ENCODE measurements at regions not wholly inside any gene's neighbourhood (a gene's known extent, or its start where the extent isn't known, plus 50 kb on each side); places are given as distances from the start of the nearest gene placed in this dataset.

DNA sequence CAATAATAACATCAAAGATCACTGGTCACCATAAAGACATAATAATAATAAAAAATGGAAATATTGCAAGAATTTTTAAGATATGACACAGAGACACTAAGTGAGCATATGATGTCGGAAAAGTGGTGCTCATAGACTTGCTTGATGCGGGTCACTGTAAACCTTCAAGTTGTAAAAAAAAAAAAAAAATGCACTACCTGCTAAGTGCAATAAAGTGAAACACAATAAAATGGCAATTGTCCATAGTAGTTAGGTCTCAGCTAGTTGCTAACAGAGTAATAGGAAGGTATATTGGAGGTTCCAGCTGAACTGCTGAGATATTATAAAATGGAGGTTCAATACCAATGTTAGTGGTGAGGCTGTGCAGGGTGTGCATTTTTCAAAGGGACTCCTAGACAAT, 146.6 kb upstream of the MRPS22 start:
- intact Hi-C loops (cut with micrococcal nuclease): no loop called here

DNA sequence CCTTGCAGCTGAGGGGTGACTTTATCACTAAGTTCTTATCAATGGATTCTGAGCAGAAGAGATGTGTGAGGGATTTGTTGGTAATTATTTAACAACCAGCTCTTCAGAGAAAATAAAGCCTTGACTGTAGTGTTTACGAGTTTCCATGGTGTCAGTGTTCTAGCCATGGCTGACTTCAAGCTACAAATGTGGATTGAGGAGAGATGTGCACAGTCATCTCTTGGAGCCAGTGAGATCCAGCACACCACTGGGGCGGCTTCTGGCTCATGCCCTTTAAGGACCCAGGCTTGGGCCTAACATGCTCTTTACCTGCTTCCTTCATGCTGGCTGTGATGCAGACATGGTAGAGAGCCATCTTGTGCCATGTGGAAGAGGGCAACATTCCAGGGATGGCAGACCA, 145.6 kb upstream of the MRPS22 start:
- intact Hi-C loops (cut with micrococcal nuclease): no loop called here

DNA sequence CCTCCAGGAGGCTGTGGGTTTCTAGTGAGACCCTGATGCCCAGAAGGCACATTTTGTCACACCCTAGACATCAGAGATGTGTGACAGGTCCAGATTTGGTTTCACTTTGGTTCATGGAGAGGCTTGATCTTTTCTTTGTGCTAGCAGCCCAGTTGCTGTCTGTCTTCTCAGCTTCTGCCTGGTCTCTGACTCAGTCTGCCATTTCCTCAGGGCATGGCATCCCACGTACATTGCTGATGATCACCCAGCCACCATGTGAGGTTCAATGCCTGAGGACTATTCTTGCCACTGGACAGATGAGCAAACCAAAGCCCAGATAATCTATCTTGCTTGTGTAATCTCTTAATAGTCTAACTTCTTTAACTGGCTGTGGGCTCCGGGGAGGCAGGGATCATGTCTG, 144.9 kb upstream of the MRPS22 start:
- intact Hi-C loops (cut with micrococcal nuclease): no loop called here

DNA sequence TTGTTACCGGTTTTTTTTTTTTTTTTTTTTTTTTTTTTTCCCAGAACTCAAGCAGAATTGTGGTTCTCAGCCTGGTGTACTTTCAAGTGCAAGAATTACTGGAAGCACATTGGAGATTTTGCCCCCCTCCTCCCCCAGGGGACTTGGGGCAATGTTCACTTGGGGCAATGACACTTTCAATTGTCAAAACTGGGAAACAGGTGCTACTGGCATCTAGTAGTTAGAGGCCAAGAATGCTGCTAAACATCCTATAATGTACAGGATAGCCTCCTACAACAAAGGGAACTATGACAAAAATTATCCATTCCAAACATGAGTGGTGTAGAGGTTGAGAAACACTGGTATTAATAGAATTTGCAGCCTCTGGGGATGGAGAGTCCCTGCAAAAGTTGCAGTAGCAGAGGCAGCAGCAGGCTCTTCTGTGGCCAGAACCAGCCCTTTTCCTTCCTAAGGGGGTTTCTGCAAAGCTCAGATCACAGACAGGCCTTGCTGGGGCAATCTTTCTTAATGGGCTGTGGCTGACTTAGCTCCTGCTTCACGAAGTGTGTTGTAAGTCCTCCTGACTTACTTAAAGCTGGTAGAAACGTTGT, 144.3 kb upstream of the MRPS22 start:
- intact Hi-C loops (cut with micrococcal nuclease): loop anchor here (5.0 kb wide), 1 partner anchor 252 kb away; the partner anchor contains the start of genes FOXL2 and FOXL2NB

DNA sequence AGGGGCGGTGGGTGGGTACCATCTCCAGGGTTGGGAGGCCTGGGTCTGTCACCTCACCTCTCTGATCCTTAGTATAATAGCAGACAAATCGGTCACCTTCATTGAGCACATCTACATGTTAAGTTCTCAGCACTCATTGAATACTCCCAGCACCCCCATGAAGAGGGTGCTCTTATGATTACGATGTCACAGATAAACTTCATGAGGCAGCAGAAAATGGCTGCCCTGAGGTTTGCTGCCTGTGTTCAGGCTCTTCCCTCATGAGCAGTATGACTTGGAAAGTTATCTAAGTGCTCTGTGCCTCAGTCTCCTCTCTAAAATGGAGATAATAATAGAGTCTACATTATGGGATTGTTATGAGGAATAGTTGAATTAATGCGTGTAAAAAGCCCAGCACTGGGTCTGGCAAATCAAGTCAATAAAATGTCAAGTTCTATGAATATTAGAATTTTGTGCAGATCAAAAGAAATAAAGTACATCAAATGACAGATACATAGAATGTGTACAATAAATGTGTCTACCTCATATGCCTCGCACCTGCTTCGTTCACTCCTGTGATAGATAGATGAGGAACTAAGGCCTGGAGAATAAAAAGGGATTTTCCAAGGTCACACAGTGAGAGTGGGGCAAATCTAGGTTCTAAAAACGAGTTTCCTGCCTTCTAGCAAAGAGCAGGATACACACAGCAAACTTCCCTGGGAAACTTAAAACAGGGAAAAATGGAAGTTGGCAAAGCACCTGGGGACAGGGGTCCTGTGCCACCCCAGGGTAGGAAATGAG, 142.2 kb upstream of the MRPS22 start:
- intact Hi-C loops (cut with micrococcal nuclease): loop anchor here (1.0 to 5.0 kb wide), 2 partner anchors 89 to 254 kb away; partner anchors contain the start of genes FOXL2 and FOXL2NB

DNA sequence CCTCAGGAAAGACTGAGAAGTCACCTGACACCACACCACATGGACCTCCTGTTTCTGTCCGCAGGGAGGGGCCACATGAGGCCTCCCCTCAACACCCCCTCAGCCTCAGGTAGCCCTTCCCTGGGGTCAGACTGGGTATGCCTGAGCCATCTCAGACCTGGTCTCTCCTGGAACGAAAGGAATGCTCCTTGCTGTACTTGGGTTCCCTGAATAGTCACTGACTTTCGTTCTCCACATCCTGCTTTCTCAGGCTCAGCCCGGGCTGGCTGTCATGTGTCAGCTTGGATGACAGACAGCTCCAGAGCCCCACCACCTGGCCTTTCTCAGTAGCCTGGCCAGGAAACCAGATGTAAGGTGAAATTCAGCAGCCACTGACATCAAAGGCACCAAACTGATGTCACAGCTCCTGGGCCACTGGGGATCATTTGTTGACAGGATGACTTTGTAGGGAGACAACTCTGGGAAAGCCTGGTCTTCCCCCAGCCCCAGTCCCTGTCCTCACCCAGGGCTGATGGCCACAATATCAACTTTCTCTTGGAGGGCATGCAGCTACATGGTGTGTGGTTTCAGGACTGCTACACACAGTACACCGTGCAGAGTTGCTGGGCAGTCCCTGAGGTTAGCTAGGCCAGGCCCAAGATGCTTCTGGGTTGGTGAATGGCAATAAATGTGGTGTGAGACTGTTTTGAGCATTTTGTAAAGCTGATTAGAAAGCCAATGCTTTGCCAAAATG, 141.4 kb upstream of the MRPS22 start:
- intact Hi-C loops (cut with micrococcal nuclease): loop anchor here (1.0 to 5.0 kb wide), 2 partner anchors 90 to 255 kb away; partner anchors contain the start of genes FOXL2 and FOXL2NB

DNA sequence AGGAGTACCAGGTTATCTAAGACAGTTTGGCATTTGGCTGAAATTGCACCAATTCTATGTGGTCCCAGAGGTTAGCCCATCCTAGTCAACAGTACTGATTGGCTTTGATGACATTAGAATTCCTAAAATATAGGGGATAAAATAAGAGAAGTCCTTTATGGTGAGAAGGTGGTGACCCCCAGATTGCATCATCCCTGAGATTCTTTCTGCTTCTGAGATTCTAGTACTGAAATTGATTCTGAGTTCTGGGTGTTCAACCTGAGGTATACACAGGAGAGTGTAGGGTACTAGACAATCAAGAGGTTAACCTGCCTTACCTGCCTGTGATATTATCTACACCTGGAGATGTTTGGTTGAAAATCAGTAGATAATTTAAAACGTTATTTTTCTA, 140.9 kb upstream of the MRPS22 start:
- intact Hi-C loops (cut with micrococcal nuclease): loop anchor here (1.0 to 5.0 kb wide), 2 partner anchors 91 to 256 kb away; partner anchors contain the start of genes FOXL2 and FOXL2NB

DNA sequence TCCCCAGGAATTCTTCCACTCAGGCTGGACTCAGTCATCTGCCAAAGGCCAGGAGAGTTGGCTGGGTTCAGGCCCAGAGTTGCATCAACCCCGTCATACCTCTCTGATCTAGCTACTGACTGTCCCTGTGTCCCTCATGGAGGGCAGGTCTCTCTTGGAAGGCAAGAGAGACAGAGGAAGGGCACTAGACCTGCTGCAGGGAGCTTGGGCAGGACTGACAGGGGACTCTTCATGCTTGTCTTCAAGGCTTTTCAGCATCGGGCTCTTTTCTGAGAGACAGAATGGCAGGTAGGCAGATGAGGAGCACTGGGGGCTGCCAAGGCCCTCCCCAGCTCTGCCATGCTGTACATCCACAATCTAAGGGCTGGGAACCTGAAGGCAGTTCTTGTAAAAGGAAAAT, 140.1 kb upstream of the MRPS22 start:
- intact Hi-C loops (cut with micrococcal nuclease): loop anchor here (5.0 kb wide), 1 partner anchor 256 kb away; the partner anchor contains the start of genes FOXL2 and FOXL2NB

DNA sequence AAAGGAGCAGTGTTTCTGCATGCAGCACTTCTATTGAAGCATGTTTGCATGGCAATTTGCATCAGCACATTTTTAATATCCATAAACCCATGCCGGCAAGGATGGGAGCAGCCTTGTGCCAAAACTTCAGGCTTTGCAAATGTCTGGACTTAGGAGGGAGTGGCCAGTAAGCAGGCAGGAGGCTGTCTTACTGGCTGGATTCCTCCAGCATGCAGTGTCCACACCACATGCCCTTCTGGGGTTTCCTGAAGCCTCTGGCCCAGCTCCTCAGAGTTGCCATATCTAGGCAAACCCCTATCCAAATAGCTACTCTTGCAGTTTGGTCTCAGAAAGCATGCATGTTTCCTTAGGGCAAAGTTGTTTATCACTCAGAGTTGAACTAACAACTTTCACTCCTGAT, 139.1 kb upstream of the MRPS22 start:
- intact Hi-C loops (cut with micrococcal nuclease): loop anchor here (5.0 kb wide), 1 partner anchor 257 kb away; the partner anchor contains the start of genes FOXL2 and FOXL2NB

DNA sequence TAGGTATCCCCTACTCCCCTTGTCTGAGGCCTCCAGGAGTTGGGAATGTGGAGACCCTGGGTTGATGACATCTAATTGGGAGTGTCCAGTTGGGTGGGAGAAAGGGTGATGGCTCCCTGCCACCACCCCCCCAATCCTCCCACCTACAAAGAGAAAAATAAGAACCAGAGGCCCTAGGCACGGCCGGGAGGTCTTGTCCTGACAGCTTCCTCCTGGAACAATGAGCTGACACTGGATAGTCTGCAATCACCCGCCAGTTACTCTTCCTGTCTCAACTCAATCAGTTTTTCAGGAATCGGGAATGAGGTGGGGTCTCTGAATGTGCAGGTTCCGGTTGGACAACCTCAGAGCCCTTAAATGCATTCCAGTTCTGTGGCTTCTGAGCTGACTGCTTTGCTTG, 129.9 kb upstream of the MRPS22 start:
- intact Hi-C loops (cut with micrococcal nuclease): no loop called here

DNA sequence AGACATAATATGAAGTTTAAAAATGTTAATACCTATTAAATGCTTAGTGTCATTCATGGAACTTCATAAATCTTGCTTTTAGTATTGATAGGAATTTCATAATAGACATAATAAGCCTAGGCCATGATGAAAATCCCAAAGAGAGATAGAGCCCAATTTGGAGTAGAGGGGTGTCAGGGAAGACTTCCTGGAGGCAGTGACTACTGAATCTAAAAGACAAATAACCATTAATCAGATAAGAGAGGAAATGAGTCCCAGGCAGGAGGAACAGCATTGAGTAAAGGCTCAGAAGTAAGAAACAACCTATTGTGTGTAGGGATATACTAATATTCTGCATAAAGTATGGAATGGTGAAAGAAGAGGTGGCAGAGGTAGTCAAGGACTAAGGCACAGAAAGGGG, 126.9 kb upstream of the MRPS22 start:
- intact Hi-C loops (cut with micrococcal nuclease): no loop called here

DNA sequence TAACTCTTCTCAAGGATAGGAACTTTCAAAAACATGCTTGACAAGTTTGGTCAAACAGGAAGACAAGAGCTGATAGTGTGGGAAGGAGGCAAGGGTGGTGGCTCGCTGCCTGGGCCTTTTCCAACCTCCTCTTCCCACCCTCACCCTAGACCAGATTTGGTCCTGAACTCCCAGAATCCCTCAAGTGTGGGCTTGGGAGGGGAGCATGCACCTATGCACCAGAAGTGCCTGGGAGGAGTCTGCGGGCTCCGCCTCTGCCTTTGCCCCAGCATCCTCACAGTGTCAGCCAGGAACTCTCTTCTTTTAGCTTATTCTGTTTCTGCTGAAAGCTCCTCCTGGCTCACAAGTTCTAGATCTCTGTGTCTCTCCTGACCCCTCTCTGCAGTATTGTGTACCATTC, 126.2 kb upstream of the MRPS22 start:
- intact Hi-C loops (cut with micrococcal nuclease): no loop called here

DNA sequence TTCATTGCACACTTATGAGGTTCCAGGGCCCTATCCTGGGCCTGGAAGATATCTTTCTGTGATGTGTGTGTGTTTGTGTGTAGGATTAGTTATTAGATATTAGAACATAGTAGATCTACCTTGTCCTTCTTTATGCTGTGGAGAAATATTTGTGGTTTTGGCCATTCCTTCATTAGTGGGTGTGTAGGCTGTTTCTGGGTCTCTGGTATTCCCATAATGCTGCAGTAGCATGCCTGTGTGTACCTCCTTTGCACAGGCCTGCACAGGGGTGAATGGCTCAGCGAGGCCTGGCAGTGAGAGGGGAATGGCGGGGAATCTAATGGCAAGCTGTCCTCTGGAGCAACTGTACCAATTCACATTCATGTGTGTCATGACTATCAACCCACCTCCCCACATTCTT, 125.8 kb upstream of the MRPS22 start:
- intact Hi-C loops (cut with micrococcal nuclease): no loop called here

DNA sequence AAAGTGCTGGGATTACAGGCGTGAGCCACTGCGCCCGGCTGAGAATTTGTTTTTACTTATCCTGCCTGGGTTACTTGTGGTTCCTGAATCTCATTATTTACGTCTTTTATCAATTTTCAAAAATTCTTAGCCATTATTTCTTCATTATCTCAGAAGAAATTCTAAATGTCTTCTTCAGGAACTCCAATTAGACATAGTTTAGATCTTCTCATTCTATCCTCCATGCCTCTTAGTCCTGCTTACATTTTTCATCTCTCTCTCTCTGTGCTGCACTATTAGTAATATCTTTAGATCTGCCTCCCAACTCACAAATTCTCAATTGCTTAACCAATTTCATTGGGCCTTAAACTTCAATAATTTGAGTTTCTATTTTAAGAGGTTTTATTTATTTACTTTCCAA, 124.4 kb upstream of the MRPS22 start:
- intact Hi-C loops (cut with micrococcal nuclease): no loop called here

DNA sequence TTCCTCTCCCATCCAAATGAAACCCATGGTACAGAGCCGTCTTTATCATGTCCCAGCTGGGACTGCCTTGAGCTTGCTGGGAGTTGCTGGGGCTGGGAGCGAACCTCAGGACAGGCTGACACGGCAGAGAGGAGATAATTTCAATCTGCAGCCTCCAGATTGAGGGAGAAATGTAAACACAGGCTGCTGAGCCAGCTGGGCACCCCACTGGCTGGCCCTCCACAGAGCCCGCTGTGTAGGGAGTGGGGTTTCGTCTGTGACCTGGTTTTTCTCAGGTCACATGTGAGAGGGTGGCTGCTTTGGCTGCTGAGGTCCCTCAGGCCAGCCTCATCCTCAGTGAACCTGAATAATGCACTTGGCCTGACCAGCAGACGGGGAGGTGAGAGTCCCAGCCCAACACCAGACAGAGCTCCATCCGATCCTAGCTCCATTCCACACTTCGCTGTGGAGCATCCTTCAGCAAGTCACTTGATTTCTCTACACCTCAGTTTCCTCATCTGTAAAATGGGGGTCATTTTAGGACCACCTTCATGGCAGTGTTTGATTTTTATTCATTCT, 121.6 kb upstream of the MRPS22 start:
- intact Hi-C loops (cut with micrococcal nuclease): no loop called here

DNA sequence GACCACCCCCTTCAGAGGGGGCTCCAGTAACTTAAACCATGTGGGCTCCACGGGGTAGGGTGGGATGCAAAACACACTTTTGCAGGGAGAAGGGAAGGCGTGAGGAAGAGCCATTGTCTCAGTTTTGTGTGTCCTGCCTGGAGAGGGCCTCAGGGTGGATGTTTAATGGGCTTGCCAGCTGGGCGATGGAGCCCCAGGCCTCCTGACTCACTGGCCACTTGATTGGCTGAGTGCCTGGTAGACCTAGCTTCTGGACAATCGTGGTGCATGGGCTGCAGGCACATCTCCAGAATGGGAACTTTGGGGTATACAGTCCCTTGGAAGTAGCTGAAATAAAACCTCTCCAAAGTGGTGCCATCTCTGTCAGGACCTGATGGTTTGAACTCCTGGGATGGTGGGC, 118.3 kb upstream of the MRPS22 start:
- intact Hi-C loops (cut with micrococcal nuclease): no loop called here

DNA sequence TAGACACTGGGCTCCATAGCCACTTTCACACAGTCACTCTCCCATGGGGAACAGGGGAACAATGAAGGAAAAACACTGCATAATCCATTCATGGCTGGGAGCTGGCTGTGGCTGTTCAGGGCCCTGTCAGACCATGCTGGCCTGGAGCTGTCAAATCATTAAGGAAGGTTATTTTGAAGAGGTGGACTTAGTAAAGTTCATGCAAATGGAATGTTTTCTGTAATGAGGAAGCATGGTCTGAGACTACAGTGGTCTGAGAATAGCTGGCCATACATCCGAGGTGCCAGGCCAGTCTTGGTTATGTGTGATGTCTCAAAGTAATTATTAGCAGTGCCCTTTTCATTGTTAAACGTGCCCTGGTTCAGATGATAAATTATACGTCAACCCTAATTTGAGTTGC, 117.1 kb upstream of the MRPS22 start:
- intact Hi-C loops (cut with micrococcal nuclease): no loop called here

DNA sequence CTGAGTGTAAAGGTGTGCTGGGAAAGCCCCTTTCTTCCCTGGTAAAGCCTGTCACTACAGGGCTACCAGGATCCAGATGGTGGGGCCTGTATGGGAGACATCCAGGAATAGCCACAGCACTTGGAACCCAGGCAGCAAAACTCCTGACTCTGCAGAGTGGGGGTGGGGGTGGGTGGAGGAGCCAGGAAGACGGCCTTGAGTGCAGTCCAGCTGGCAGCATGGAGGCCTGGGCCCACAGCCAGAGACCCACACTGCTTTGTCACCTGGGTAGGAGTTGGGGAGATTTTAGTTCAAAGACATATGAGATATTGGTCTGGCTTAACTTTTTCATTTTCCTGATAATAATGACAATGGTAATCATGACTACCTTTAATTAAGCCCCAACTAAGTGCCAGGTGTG, 116.7 kb upstream of the MRPS22 start:
- intact Hi-C loops (cut with micrococcal nuclease): no loop called here

DNA sequence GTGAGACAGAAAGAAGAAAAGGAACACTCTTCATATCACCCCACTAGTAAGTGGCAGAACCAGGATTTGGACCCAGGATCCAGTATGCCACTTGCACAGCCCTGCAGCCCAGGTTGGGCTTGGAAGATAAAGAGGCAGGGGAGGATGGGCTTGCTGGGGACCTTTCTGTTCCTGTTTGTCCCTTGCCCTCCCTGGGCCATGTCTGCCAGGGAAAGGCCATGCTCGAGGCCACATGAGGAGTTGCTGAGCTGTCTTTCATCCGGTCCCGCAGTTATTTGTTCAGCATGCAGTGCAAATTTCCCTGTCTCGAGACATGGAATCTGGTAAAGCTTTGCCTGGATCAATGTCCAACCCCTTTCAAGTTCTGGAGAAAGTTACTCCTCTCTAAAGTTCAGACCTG, 116.0 kb upstream of the MRPS22 start:
- intact Hi-C loops (cut with micrococcal nuclease): no loop called here

DNA sequence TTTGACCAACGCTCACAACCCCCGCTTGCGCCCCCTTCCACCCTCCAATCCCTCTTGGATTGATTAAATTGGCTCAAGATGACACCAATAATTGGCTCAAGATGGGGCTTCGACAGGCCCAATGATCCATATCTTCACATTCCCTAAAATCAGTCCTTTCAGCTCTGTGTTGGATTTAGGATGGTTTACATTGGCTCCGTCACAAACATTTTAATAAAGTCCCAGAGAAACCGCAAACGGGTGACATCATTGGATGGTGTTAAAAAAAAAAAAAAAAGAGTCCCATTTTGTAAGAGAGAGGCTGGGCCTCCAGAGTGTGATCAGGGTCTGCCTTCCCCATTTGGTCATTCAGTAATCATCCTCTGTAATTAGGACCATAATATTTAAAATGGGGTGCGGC, 113.4 kb upstream of the MRPS22 start:
- intact Hi-C loops (cut with micrococcal nuclease): no loop called here

DNA sequence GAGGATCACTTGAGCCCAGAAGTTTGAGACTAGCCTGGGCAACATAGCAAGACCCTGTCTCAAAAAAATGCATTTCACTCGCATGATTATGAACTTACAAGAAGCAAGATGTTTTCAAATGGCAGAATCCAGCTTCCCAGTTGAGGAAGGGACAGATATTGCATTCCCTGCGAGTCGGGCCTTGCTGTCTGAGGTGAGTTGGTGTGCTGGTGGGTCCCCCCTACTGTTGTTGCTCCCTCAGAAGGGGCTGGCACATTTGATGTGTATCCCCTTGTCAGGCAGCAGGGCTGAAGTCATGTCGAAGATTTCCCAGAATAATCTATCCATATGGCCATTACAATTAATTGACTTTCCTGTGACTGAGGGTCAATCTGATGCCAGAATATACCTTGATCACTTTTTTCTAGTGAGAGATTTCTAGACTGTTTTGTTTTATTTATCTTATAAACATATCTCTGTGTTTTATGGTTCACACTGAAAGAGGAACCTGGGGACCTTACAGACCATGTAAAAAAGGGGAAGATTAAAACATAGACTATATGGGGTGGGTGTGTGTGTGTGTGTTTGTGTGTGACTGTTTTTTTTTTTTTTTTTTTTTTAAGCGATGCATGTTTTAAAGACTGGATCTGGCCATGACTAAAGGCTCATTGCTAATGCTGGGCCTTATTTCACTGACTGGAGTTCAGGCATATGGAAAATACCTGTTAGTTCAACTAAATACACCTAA, 112.1 kb upstream of the MRPS22 start:
- intact Hi-C loops (cut with micrococcal nuclease): no loop called here
